ENCODE measurements at regions not wholly inside any gene's neighbourhood (a gene's known extent, or its start where the extent isn't known, plus 50 kb on each side); places are given as distances from the start of the nearest gene placed in this dataset.

DNA sequence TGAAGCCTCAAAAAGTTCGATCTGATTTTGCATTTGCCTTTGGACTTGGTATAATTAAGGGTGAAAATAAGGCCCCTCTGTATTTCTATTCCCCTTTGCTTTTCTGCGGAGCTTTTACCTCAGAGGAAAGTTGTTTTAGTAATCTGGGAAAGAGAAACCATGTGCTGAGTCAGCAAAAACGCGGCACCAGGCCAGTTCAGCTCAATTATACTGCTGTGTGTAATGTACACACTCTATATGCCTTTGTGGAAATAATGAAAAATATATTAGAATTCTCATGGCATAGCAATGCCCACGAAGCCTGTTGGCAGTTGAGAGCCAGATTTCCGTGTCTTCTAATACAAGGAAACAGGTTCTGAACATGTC lies 161.9 kb upstream of the SIX2 start:
- TF ChIP-seq, protein P1, sequence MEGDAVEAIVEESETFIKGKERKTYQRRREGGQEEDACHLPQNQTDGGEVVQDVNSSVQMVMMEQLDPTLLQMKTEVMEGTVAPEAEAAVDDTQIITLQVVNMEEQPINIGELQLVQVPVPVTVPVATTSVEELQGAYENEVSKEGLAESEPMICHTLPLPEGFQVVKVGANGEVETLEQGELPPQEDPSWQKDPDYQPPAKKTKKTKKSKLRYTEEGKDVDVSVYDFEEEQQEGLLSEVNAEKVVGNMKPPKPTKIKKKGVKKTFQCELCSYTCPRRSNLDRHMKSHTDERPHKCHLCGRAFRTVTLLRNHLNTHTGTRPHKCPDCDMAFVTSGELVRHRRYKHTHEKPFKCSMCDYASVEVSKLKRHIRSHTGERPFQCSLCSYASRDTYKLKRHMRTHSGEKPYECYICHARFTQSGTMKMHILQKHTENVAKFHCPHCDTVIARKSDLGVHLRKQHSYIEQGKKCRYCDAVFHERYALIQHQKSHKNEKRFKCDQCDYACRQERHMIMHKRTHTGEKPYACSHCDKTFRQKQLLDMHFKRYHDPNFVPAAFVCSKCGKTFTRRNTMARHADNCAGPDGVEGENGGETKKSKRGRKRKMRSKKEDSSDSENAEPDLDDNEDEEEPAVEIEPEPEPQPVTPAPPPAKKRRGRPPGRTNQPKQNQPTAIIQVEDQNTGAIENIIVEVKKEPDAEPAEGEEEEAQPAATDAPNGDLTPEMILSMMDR (IDR thresholded peaks at IDR 0.05) = no peak
- TF ChIP-seq POLR2A (IDR thresholded peaks at IDR 0.05) = no peak
